ENCODE measurements at regions not wholly inside any gene's neighbourhood (a gene's known extent, or its start where the extent isn't known, plus 50 kb on each side); places are given as distances from the start of the nearest gene placed in this dataset.

GRCh38 chr18:28606686-28607085 is 429.8 kb upstream of the CDH2 start:
- TF ChIP-seq CTCF (IDR thresholded peaks at IDR 0.05) (no peak), POLR2A (IDR thresholded peaks at IDR 0.05) (no peak)

Measured in body of pancreas (tissue), 4 donors.